ENCODE measurements at regions not wholly inside any gene's neighbourhood (a gene's known extent, or its start where the extent isn't known, plus 50 kb on each side); places are given as distances from the start of the nearest gene placed in this dataset.
"Not testable (repeated sequence)": the region's sequence is repeated elsewhere in the genome, so short reads cannot be mapped to it uniquely, and the experiment has no call there.

DNA sequence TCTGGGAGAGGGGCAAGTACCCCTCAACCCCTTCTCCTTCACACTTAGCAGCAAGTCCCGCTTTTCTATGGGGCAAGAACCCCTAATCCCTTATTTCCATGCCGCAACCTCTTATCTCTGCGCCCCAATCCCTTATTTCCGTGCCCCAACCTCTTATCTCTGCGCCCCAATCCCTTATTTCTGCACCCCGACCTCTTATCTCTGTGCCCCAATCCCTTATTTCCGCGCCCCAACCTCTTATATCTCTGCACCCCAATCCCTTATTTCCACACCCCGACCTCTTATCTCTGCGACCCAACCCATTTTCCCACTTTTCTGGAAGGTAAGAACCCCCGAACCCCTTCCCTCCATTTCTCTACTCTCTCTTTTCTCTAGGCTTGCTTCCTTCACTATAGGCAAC is 95.6 kb upstream of the RAB4A start:
- TF ChIP-seq, protein P1, sequence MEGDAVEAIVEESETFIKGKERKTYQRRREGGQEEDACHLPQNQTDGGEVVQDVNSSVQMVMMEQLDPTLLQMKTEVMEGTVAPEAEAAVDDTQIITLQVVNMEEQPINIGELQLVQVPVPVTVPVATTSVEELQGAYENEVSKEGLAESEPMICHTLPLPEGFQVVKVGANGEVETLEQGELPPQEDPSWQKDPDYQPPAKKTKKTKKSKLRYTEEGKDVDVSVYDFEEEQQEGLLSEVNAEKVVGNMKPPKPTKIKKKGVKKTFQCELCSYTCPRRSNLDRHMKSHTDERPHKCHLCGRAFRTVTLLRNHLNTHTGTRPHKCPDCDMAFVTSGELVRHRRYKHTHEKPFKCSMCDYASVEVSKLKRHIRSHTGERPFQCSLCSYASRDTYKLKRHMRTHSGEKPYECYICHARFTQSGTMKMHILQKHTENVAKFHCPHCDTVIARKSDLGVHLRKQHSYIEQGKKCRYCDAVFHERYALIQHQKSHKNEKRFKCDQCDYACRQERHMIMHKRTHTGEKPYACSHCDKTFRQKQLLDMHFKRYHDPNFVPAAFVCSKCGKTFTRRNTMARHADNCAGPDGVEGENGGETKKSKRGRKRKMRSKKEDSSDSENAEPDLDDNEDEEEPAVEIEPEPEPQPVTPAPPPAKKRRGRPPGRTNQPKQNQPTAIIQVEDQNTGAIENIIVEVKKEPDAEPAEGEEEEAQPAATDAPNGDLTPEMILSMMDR (IDR thresholded peaks at IDR 0.05 in 4 of 5, conservative IDR thresholded peaks at IDR 0.05 in 1 of 5) = not testable (repeated sequence)
- not testable (repeated sequence) for TF ChIP-seq POLR2A (IDR thresholded peaks at IDR 0.05)

All from gastrocnemius medialis (tissue), 4 donors.